Neural cell (in vitro differentiated cells): ENCODE measurements at regions not wholly inside any gene's neighbourhood (a gene's known extent, or its start where the extent isn't known, plus 50 kb on each side); places are given as distances from the start of the nearest gene placed in this dataset.
"Not testable (repeated sequence)": the region's sequence is repeated elsewhere in the genome, so short reads cannot be mapped to it uniquely, and the experiment has no call there.

Experiments used
- H2AFZ ChIP-seq: fragments of 200-600, 300-800 bp; sonication (generic), shearing (Covaris generic); 2 replicates; pipeline ENCODE4 v1.6.0; 2014; ENCODE audit warnings: low read depth, mild to moderate bottlenecking, antibody characterized with exemption, low read length, moderate library complexity
- H3F3A ChIP-seq: fragments of 200-600 bp; shearing (Covaris generic); 2 replicates; pipeline ENCODE4 v1.6.1; 2016; ENCODE audit warnings: mild to moderate bottlenecking, moderate library complexity, mixed read lengths, antibody characterized with exemption, low read length; ENCODE audit not compliant: insufficient read depth, poor library complexity, severe bottlenecking
- H3K27ac ChIP-seq: fragments of 200-600, 300-800 bp; sonication (generic), shearing (Covaris generic); 2 replicates; pipeline ENCODE4 v1.5.1; 2014; ENCODE audit warnings: mild to moderate bottlenecking, low read length, moderate library complexity
- H3K27me3 ChIP-seq: fragments of 300-800, 200-600 bp; sonication (generic), shearing (Covaris generic); 2 replicates; pipeline ENCODE4 v1.6.0; 2014; ENCODE audit warnings: mild to moderate bottlenecking, low read depth, low read length, moderate library complexity; ENCODE audit not compliant: insufficient read depth
- H3K36me3 ChIP-seq: fragments of 300-800, 200-600 bp; sonication (generic), shearing (Covaris generic); 2 replicates; pipeline ENCODE4 v1.5.1; 2014; ENCODE audit warnings: mild to moderate bottlenecking, antibody characterized with exemption, low read length, moderate library complexity; ENCODE audit not compliant: insufficient read depth
- H3K4me2 ChIP-seq: fragments of 300-800, 200-600 bp; sonication (generic), shearing (Covaris generic); 2 replicates; pipeline ENCODE4 v1.6.0; 2014; ENCODE audit warnings: mild to moderate bottlenecking, low read length
- H3K4me3 ChIP-seq: fragments of 300-800, 200-600 bp; sonication (generic), shearing (Covaris generic); 2 replicates; pipeline ENCODE4 v1.5.1; 2014; ENCODE audit warnings: mild to moderate bottlenecking, low read length, moderate library complexity
- H3K79me2 ChIP-seq: fragments of 200-600 bp; shearing (Covaris generic); replicated peaks from 2 replicates; pipeline ENCODE4 v1.6.0; 2014; ENCODE audit warnings: mild to moderate bottlenecking, low read length, moderate library complexity; ENCODE audit not compliant: insufficient read depth
- H3K9ac ChIP-seq: fragments of 300-800, 200-600 bp; sonication (generic), shearing (Covaris generic); 2 replicates; pipeline ENCODE4 v1.6.1; 2016; ENCODE audit warnings: mild to moderate bottlenecking, low read length, mixed read lengths
- H3K9me2 ChIP-seq: fragments of 200-600 bp; shearing (Covaris generic); 2 replicates; pipeline ENCODE4 v1.6.1; 2016; ENCODE audit warnings: mild to moderate bottlenecking, low read length, mixed read lengths; ENCODE audit not compliant: insufficient read depth
- H3K9me3 ChIP-seq: fragments of 200-600, 300-800 bp; sonication (generic), shearing (Covaris generic); 2 replicates; pipeline ENCODE4 v1.6.1; 2016; ENCODE audit warnings: mild to moderate bottlenecking, mixed run types, low read length, moderate library complexity, mixed read lengths
- H4K20me1 ChIP-seq: fragments of 200-600 bp; shearing (Covaris generic); 2 replicates; pipeline ENCODE4 v1.6.1; 2016; ENCODE audit warnings: mild to moderate bottlenecking, mixed run types; ENCODE audit not compliant: insufficient read depth
- EP300 ChIP-seq: fragments of 450-650 bp; conservative IDR thresholded peaks from 2 replicates; pipeline ENCODE4 v1.6.1; 2014; ENCODE audit warnings: antibody characterized with exemption, mild to moderate bottlenecking, moderate library complexity; ENCODE audit not compliant: poor library complexity, severe bottlenecking
- EZH2 ChIP-seq: fragments of 200-600, 300-800 bp; shearing (Covaris generic), sonication (generic); IDR thresholded peaks from 2 replicates; pipeline ENCODE4 v1.6.1; 2014; ENCODE audit warnings: antibody characterized with exemption, low read length, borderline replicate concordance, mild to moderate bottlenecking; ENCODE audit not compliant: insufficient read depth, poor library complexity, severe bottlenecking
- MXI1 ChIP-seq: fragments of 450-650 bp; conservative IDR thresholded peaks from 2 replicates; pipeline ENCODE4 v1.6.1; 2014; ENCODE audit warnings: antibody characterized with exemption, mild to moderate bottlenecking; ENCODE audit not compliant: poor library complexity, severe bottlenecking
- POLR2AphosphoS5 ChIP-seq: IDR thresholded peaks from 2 replicates; pipeline ENCODE4 v1.6.1; 2012
- RAD21 ChIP-seq: fragments of 450-650 bp; conservative IDR thresholded peaks from 2 replicates; pipeline ENCODE4 v1.6.1; 2014; ENCODE audit warnings: antibody characterized with exemption, mild to moderate bottlenecking, moderate library complexity
- SMC3 ChIP-seq: fragments of 450-650 bp; conservative IDR thresholded peaks from 2 replicates; pipeline ENCODE4 v1.6.1; 2014; ENCODE audit warnings: antibody characterized with exemption, mild to moderate bottlenecking, moderate library complexity; ENCODE audit not compliant: poor library complexity
- TAF1 ChIP-seq: IDR thresholded peaks from 2 replicates; pipeline ENCODE4 v1.6.1; 2012; ENCODE audit warnings: low read depth
- TF ChIP-seq, protein P1 (sequence below): IDR thresholded peaks from 2 replicates; pipeline ENCODE4 v1.6.1; 2012; ENCODE audit warnings: borderline replicate concordance
- TF ChIP-seq, protein P2 (sequence below): fragments of 450-650 bp; IDR thresholded peaks from 2 replicates; pipeline ENCODE4 v1.5.1; 2014; ENCODE audit warnings: antibody characterized with exemption, mild to moderate bottlenecking, moderate library complexity; ENCODE audit not compliant: poor library complexity, severe bottlenecking

DNA sequence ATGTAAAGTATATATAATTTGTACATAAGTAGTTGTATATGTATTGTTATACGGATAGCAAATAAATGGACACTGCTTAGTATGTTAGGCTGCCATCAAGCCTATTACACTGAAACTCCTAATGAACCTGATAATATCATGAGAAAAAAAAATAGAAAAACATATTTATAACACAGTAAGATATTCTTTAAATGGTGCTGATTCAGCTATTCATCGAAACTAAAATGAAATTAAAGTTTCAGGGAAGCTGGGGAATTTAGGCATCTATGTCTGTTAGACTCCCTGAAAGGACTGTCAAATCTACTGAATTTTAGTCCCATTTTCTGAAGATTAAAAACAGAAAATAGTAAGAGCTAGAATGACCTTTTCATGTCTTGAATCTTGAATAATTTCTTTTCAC is 647.1 kb upstream of the PABPC4L start:
- Histone ChIP-seq H3K79me2 (no peaks in the 10 kb centered on the region), H2AFZ (no peak overlapping the region), H3K9me3 (no peaks in the 10 kb centered on the region), H3F3A (no peaks in the 10 kb centered on the region), H3K9ac (no peak overlapping the region), H4K20me1 (no peaks in the 10 kb centered on the region), H3K27me3 (no peaks in the 10 kb centered on the region), H3K9me2 (no peaks in the 10 kb centered on the region), H3K36me3 (no peaks in the 10 kb centered on the region), H3K4me2 (no peak overlapping the region), H3K27ac (no peak overlapping the region), H3K4me3 (no peak overlapping the region)
- TF ChIP-seq, protein P1, sequence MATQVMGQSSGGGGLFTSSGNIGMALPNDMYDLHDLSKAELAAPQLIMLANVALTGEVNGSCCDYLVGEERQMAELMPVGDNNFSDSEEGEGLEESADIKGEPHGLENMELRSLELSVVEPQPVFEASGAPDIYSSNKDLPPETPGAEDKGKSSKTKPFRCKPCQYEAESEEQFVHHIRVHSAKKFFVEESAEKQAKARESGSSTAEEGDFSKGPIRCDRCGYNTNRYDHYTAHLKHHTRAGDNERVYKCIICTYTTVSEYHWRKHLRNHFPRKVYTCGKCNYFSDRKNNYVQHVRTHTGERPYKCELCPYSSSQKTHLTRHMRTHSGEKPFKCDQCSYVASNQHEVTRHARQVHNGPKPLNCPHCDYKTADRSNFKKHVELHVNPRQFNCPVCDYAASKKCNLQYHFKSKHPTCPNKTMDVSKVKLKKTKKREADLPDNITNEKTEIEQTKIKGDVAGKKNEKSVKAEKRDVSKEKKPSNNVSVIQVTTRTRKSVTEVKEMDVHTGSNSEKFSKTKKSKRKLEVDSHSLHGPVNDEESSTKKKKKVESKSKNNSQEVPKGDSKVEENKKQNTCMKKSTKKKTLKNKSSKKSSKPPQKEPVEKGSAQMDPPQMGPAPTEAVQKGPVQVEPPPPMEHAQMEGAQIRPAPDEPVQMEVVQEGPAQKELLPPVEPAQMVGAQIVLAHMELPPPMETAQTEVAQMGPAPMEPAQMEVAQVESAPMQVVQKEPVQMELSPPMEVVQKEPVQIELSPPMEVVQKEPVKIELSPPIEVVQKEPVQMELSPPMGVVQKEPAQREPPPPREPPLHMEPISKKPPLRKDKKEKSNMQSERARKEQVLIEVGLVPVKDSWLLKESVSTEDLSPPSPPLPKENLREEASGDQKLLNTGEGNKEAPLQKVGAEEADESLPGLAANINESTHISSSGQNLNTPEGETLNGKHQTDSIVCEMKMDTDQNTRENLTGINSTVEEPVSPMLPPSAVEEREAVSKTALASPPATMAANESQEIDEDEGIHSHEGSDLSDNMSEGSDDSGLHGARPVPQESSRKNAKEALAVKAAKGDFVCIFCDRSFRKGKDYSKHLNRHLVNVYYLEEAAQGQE, result no peak
- no peak for TF ChIP-seq SMC3
- TF ChIP-seq EZH2, result no peak
- TF ChIP-seq RAD21, result no peak
- no peak for TF ChIP-seq TAF1
- no peak for TF ChIP-seq POLR2AphosphoS5
- no peak for TF ChIP-seq EP300
- no peak for TF ChIP-seq MXI1
- TF ChIP-seq, protein P2, sequence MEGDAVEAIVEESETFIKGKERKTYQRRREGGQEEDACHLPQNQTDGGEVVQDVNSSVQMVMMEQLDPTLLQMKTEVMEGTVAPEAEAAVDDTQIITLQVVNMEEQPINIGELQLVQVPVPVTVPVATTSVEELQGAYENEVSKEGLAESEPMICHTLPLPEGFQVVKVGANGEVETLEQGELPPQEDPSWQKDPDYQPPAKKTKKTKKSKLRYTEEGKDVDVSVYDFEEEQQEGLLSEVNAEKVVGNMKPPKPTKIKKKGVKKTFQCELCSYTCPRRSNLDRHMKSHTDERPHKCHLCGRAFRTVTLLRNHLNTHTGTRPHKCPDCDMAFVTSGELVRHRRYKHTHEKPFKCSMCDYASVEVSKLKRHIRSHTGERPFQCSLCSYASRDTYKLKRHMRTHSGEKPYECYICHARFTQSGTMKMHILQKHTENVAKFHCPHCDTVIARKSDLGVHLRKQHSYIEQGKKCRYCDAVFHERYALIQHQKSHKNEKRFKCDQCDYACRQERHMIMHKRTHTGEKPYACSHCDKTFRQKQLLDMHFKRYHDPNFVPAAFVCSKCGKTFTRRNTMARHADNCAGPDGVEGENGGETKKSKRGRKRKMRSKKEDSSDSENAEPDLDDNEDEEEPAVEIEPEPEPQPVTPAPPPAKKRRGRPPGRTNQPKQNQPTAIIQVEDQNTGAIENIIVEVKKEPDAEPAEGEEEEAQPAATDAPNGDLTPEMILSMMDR, result no peak

DNA sequence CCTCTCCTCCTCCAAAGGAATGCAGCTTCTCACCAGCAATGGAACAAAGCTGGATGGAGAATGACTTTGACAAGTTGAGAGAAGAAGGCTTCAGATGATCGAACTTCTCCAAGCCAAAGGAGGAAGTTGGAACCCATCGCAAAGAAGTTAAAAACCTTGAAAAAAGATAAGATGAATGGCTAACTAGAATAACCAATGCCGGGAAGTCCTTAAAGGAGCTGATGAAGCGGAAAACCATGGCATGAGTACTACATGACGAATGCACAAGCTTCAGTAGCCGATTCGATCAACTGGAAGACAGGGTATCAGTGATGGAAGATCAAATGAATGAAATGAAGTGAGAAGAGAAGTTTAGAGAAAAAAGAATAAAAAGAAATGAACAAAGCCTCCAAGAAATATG is 629.2 kb upstream of the PABPC4L start:
- H3K9me2 ChIP-seq, H3K27me3 ChIP-seq, H3K9ac ChIP-seq, H3K4me3 ChIP-seq, H3K4me2 ChIP-seq, H3K27ac ChIP-seq, H3K36me3 ChIP-seq, H3K79me2 ChIP-seq, H4K20me1 ChIP-seq, H3K9me3 ChIP-seq, H2AFZ ChIP-seq, H3F3A ChIP-seq: not testable (repeated sequence)

DNA sequence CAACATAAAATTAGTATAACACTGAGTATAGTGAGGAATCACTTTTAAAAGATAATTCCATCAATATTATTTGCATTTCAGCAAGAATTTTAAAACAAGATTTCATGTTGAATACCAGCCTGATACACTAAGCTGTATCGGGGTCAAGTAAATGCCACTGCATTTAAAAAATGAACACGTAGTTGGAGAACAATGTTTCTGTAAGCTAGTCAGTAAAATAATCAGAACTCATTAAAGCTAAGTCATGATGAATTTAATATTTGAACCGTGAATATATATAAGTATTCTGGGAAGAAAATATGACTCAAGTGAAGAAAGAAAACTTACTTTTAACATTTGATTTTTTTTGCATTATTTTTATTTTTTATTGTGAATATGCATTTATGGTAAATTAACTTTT is 611.0 kb upstream of the PABPC4L start:
- Histone ChIP-seq H3K4me2 (no peak overlapping the region), H3K79me2 (no peaks in the 10 kb centered on the region), H2AFZ (no peak overlapping the region), H3K27ac (no peak overlapping the region), H3K36me3 (no peaks in the 10 kb centered on the region), H3K9me3 (no peaks in the 10 kb centered on the region), H3K4me3 (no peak overlapping the region), H3K9me2 (no peaks in the 10 kb centered on the region), H3F3A (no peaks in the 10 kb centered on the region), H3K9ac (no peak overlapping the region), H3K27me3 (no peaks in the 10 kb centered on the region), H4K20me1 (no peaks in the 10 kb centered on the region)
- no peak for TF ChIP-seq EZH2
- no peak for TF ChIP-seq SMC3
- TF ChIP-seq TAF1, result no peak
- TF ChIP-seq MXI1, result no peak
- TF ChIP-seq RAD21, result no peak
- TF ChIP-seq, protein P1, result no peak
- no peak for TF ChIP-seq POLR2AphosphoS5
- TF ChIP-seq EP300, result no peak
- TF ChIP-seq, protein P2, result no peak
